ENCODE measurements at regions not wholly inside any gene's neighbourhood (a gene's known extent, or its start where the extent isn't known, plus 50 kb on each side); places are given as distances from the start of the nearest gene placed in this dataset.
"Not testable (repeated sequence)": the region's sequence is repeated elsewhere in the genome, so short reads cannot be mapped to it uniquely, and the experiment has no call there.

- H3K27ac ChIP-seq; in situ Hi-C loops (cut with MboI; ENCODE audit: low sequenced_read_pairs in 4 of 4); H3K36me3 ChIP-seq; ATAC-seq; H3K27me3 ChIP-seq; H3K4me1 ChIP-seq; H3K9me3 ChIP-seq; DNase-seq; H3K4me3 ChIP-seq; intact Hi-C loops (cut with DNase I; ENCODE audit: low total_unique reads): not testable (repeated sequence)
Observed at GRCh38 chr22:21150863-21151262, 105.1 kb downstream of the LRRC74B start.

DNA sequence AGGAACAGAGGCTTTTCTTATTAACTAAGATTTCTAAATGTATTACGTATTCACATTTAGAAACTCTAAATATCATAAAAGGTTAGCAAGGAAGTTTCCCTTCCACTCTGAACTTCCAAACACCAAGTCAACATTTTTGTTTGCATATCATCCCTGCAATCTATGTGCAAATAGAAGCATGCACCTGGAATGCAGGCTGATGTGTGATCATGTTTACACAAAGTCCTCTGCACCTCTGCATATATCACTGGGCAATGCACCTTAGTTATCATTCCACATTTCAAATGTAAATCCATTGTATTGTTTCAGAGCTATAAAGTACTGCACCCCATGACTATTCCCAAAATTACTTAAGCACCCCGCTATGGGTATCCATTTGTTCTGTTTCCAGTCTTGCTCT, 142.1 kb downstream of the LRRC74B start:
- intact Hi-C loops (cut with DNase I; ENCODE audit: low total_unique reads); H3K9me3 ChIP-seq; H3K27ac ChIP-seq; DNase-seq; H3K4me1 ChIP-seq; ATAC-seq; H3K36me3 ChIP-seq; H3K27me3 ChIP-seq; in situ Hi-C loops (cut with MboI; ENCODE audit: low sequenced_read_pairs in 4 of 4); H3K4me3 ChIP-seq: not testable (repeated sequence)

- H3K27ac ChIP-seq; intact Hi-C loops (cut with DNase I; ENCODE audit: low total_unique reads); DNase-seq; H3K4me3 ChIP-seq; in situ Hi-C loops (cut with MboI; ENCODE audit: low sequenced_read_pairs in 4 of 4); H3K27me3 ChIP-seq; H3K9me3 ChIP-seq; ATAC-seq; H3K36me3 ChIP-seq; H3K4me1 ChIP-seq: not testable (repeated sequence)
Observed at GRCh38 chr22:21212054-21212453, 166.3 kb downstream of the LRRC74B start.

GRCh38 chr22:21215973-21216731, 167.4 kb upstream of the RIMBP3B start:
- H3K36me3 ChIP-seq; DNase-seq; H3K27me3 ChIP-seq; ATAC-seq; intact Hi-C loops (cut with DNase I; ENCODE audit: low total_unique reads); in situ Hi-C loops (cut with MboI; ENCODE audit: low sequenced_read_pairs in 4 of 4); H3K4me1 ChIP-seq; H3K27ac ChIP-seq; H3K4me3 ChIP-seq; H3K9me3 ChIP-seq: not testable (repeated sequence)

- H3K27me3 ChIP-seq; H3K9me3 ChIP-seq; intact Hi-C loops (cut with DNase I; ENCODE audit: low total_unique reads); DNase-seq; H3K4me1 ChIP-seq; in situ Hi-C loops (cut with MboI; ENCODE audit: low sequenced_read_pairs in 4 of 4); ATAC-seq; H3K36me3 ChIP-seq; H3K27ac ChIP-seq; H3K4me3 ChIP-seq: not testable (repeated sequence)
Observed at GRCh38 chr22:21224900-21225299, 158.7 kb upstream of the RIMBP3B start.

GRCh38 chr22:21226901-21227693, 156.5 kb upstream of the RIMBP3B start:
- ATAC-seq; DNase-seq; intact Hi-C loops (cut with DNase I; ENCODE audit: low total_unique reads); H3K27ac ChIP-seq; H3K36me3 ChIP-seq; H3K4me3 ChIP-seq; H3K9me3 ChIP-seq; in situ Hi-C loops (cut with MboI; ENCODE audit: low sequenced_read_pairs in 4 of 4); H3K27me3 ChIP-seq; H3K4me1 ChIP-seq: not testable (repeated sequence)

- H3K4me3 ChIP-seq; intact Hi-C loops (cut with DNase I; ENCODE audit: low total_unique reads); ATAC-seq; DNase-seq; H3K9me3 ChIP-seq; H3K27ac ChIP-seq; H3K4me1 ChIP-seq; H3K36me3 ChIP-seq; H3K27me3 ChIP-seq; in situ Hi-C loops (cut with MboI; ENCODE audit: low sequenced_read_pairs in 4 of 4): not testable (repeated sequence)
Observed at GRCh38 chr22:21251435-21251834, 132.1 kb upstream of the RIMBP3B start.

GRCh38 chr22:21282646-21283045, 100.9 kb upstream of the RIMBP3B start:
- H3K27ac ChIP-seq; in situ Hi-C loops (cut with MboI; ENCODE audit: low sequenced_read_pairs in 4 of 4); H3K27me3 ChIP-seq; intact Hi-C loops (cut with DNase I; ENCODE audit: low total_unique reads); H3K9me3 ChIP-seq; H3K36me3 ChIP-seq; H3K4me1 ChIP-seq; H3K4me3 ChIP-seq; ATAC-seq: not testable (repeated sequence)
- peak in 1 of 2 donors; percentile 11 for DNase-seq

GRCh38 chr22:21293702-21294101, 89.8 kb upstream of the RIMBP3B start:
- ATAC-seq; H3K27me3 ChIP-seq; H3K9me3 ChIP-seq; DNase-seq; H3K4me1 ChIP-seq; H3K27ac ChIP-seq; intact Hi-C loops (cut with DNase I; ENCODE audit: low total_unique reads); in situ Hi-C loops (cut with MboI; ENCODE audit: low sequenced_read_pairs in 4 of 4); H3K36me3 ChIP-seq; H3K4me3 ChIP-seq: not testable (repeated sequence)

GRCh38 chr22:21327629-21328028, 55.9 kb upstream of the RIMBP3B start:
- intact Hi-C loops (cut with DNase I; ENCODE audit: low total_unique reads); ATAC-seq; H3K27ac ChIP-seq: not testable (repeated sequence)

More at GRCh38 chr22:21327629-21328028, 55.9 kb upstream of the RIMBP3B start:
- H3K9me3 ChIP-seq; H3K36me3 ChIP-seq; H3K4me1 ChIP-seq; DNase-seq; H3K27me3 ChIP-seq; H3K4me3 ChIP-seq; in situ Hi-C loops (cut with MboI; ENCODE audit: low sequenced_read_pairs in 4 of 4): not testable (repeated sequence)

All from gastrocnemius medialis (tissue), 4 donors.